PC-3 (cell line): ENCODE measurements at regions not wholly inside any gene's neighbourhood (a gene's known extent, or its start where the extent isn't known, plus 50 kb on each side); places are given as distances from the start of the nearest gene placed in this dataset.
"Not testable (repeated sequence)": the region's sequence is repeated elsewhere in the genome, so short reads cannot be mapped to it uniquely, and the experiment has no call there.

Experiments used
- ATAC-seq: fragments of 200-7000 bp; cut with Tn5 transposase; 2 replicates; pipeline ENCODE4 v1.9.1; 2020; ENCODE audit warnings: mild to moderate bottlenecking, moderate library complexity
- BruUV-seq: library from RNA; stranded (reverse); fragments of 400-500 nt; replicated peaks from 2 replicates; lab custom pipeline; 2021; lab: Mats Ljungman, UMichigan
- CTCF ChIA-PET: fragments of 300-600 bp; sonication (Branson Sonifier 250); formaldehyde crosslinking; loops from one replicate; lab custom pipeline; 2022; ENCODE audit warnings: antibody characterized with exemption; lab: Charles Lee
- POLR2A ChIA-PET: fragments of 300-600 bp; sonication (Branson Sonifier 250); formaldehyde crosslinking; loops from one replicate; lab custom pipeline; 2022; ENCODE audit warnings: antibody characterized with exemption; ENCODE audit not compliant: unreplicated experiment; lab: Charles Lee
- DNase-seq: peaks from one replicate; pipeline ENCODE4 v3.0.0-alpha.2; 2015
- H2AFZ ChIP-seq: fragments of 300-600 bp; sonication (generic); 2 replicates; pipeline ENCODE4 v1.6.0; 2016; ENCODE audit warnings: antibody characterized with exemption, low read length
- H3F3A ChIP-seq: fragments of 300-600 bp; sonication (generic); one replicate; pipeline ENCODE4 v1.6.0; 2017; ENCODE audit warnings: antibody characterized with exemption, low read length, control low read depth, mild to moderate bottlenecking; ENCODE audit not compliant: unreplicated experiment
- H3K27ac ChIP-seq: fragments of 300-600 bp; sonication (generic); 2 replicates; pipeline ENCODE4 v1.5.1; 2016; ENCODE audit warnings: mild to moderate bottlenecking, low read length
- H3K27me3 ChIP-seq: fragments of 300-600 bp; sonication (generic); 2 replicates; pipeline ENCODE4 v1.6.1; 2016; ENCODE audit warnings: low read length, mixed read lengths
- H3K36me3 ChIP-seq: fragments of 300-600 bp; sonication (generic); 2 replicates; pipeline ENCODE4 v1.6.1; 2016; ENCODE audit warnings: low read depth, mixed run types, low read length, mixed read lengths
- H3K4me1 ChIP-seq: fragments of 300-600 bp; sonication (generic); 2 replicates; pipeline ENCODE4 v1.5.1; 2016; ENCODE audit warnings: low read length; ENCODE audit not compliant: insufficient read depth
- H3K4me2 ChIP-seq: fragments of 300-600 bp; sonication (generic); 2 replicates; pipeline ENCODE4 v1.6.0; 2016; ENCODE audit warnings: low read length
- H3K4me3 ChIP-seq: fragments of 300-600 bp; sonication (generic); 2 replicates; pipeline ENCODE4 v1.5.1; 2016; ENCODE audit warnings: mild to moderate bottlenecking, low read length, mixed read lengths
- H3K79me2 ChIP-seq: fragments of 300-600 bp; sonication (generic); 2 replicates; pipeline ENCODE4 v1.6.1; 2017; ENCODE audit warnings: low read length, mixed read lengths
- H3K9ac ChIP-seq: fragments of 300-600 bp; sonication (generic); 2 replicates; pipeline ENCODE4 v1.6.0; 2016; ENCODE audit warnings: mild to moderate bottlenecking, low read length
- H3K9me2 ChIP-seq: fragments of 300-600 bp; sonication (generic); replicated peaks from 2 replicates; pipeline ENCODE4 v1.6.1; 2016; ENCODE audit warnings: mixed run types, low read length, mixed read lengths
- H3K9me3 ChIP-seq: fragments of 300-600 bp; sonication (generic); 2 replicates; pipeline ENCODE4 v1.6.1; 2016; ENCODE audit warnings: low read length, mixed read lengths
- H4K20me1 ChIP-seq: fragments of 300-600 bp; sonication (generic); 2 replicates; pipeline ENCODE4 v1.6.1; 2016; ENCODE audit warnings: low read length, mixed read lengths
- CTCF ChIP-seq: fragments of 300-600 bp; sonication (generic); conservative IDR thresholded peaks from 2 replicates; pipeline ENCODE4 v1.5.1; 2017; ENCODE audit warnings: antibody characterized with exemption, low read depth, mild to moderate bottlenecking, low read length
- EZH2 ChIP-seq: fragments of 300-600 bp; sonication (generic); IDR thresholded peaks from one replicate; pipeline ENCODE4 v1.6.1; 2017; ENCODE audit warnings: antibody characterized with exemption, mild to moderate bottlenecking, low read length; ENCODE audit not compliant: unreplicated experiment
- EZH2phosphoT487 ChIP-seq: fragments of 300-600 bp; sonication (generic); IDR thresholded peaks from 2 replicates; pipeline ENCODE4 v1.6.1; 2018; ENCODE audit warnings: mild to moderate bottlenecking, antibody characterized with exemption, low read length, borderline replicate concordance
- intact Hi-C: fragments of 100-400 bp; cut with micrococcal nuclease; formaldehyde crosslinking; loops from 2 replicates; pipeline ENCODE4 v1.9.0; 2023

- DNase-seq, POLR2A ChIA-PET, H3F3A ChIP-seq, H3K4me1 ChIP-seq, CTCF ChIA-PET, H3K36me3 ChIP-seq, H3K9me2 ChIP-seq, BruUV-seq, H4K20me1 ChIP-seq, H3K9ac ChIP-seq, H3K4me2 ChIP-seq, H3K4me3 ChIP-seq, H2AFZ ChIP-seq, H3K27me3 ChIP-seq, ATAC-seq, H3K9me3 ChIP-seq, H3K79me2 ChIP-seq, intact Hi-C loops, H3K27ac ChIP-seq: not testable (repeated sequence)
These were observed 55.9 kb upstream of the ACSM6 start for GRCh38 chr10:95137990-95138625.

DNA sequence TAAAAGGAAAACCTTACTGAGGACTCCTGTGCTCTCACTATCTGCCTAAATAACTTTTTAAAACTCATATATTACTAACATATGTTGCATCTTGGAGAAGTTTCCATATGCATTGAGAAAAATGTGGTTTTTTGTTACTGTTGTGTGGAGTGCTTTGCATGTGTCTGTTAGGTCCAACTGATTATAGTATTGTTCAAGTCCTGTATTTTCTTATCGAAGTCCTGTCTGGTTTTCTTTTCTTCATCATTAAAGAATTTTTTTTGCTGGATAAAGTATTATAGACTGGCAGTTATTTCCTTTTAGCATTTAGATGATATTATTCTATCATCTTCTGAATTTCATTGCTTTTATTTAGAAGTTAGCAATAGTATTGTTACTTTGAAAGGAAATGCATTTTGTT lies 59.5 kb upstream of the ACSM6 start:
- POLR2A ChIA-PET: no interaction called here
- H2AFZ ChIP-seq: no peak overlapping the region
- H3K9me3 ChIP-seq: no peaks in the 10 kb centered on the region
- H3K27ac ChIP-seq: no peak overlapping the region
- no peaks in the 10 kb centered on the region for H3K79me2 ChIP-seq
- intact Hi-C loops: no loop called here
- ATAC-seq (no peak), DNase-seq (no peak)
- H3K4me3 ChIP-seq: no peak overlapping the region
- no peaks in the 10 kb centered on the region for H3K27me3 ChIP-seq
- no peak overlapping the region for H3K9ac ChIP-seq
- TF ChIP-seq EZH2phosphoT487: no peak
- BruUV-seq: no TSS peak
- H4K20me1 ChIP-seq: no peaks in the 10 kb centered on the region
- no peak overlapping the region for H3K4me2 ChIP-seq
- no peaks in the 10 kb centered on the region for H3F3A ChIP-seq
- no peaks in the 10 kb centered on the region for H3K9me2 ChIP-seq
- CTCF ChIA-PET: no interaction called here
- no peaks in the 10 kb centered on the region for H3K36me3 ChIP-seq
- H3K4me1 ChIP-seq: no peaks in the 10 kb centered on the region

DNA sequence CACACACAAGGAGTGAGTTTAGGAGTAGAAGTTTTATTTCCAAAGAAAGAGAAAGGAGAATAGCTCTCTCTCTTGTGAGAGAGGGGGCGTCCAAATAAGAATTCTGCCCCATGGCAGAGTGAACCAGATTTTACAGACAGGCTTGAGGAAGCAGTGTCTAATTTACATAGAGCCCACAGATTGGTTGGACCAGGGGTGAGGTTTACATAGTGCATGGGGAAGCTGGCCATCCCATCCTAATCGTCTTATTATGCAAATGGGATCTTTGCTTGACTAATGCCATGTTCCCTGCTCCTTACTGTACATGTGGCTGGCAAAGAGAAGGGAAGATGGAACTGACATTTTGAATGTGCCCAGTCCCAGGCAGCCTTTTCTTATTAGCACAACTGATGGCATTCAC lies 60.0 kb upstream of the ACSM6 start:
- no peaks in the 10 kb centered on the region for H3K9me3 ChIP-seq
- no peak for ATAC-seq
- no peak overlapping the region for H2AFZ ChIP-seq
- POLR2A ChIA-PET: no interaction called here
- H3K79me2 ChIP-seq: no peaks in the 10 kb centered on the region
- H3F3A ChIP-seq: no peaks in the 10 kb centered on the region
- H3K36me3 ChIP-seq: no peaks in the 10 kb centered on the region
- H3K4me1 ChIP-seq: no peaks in the 10 kb centered on the region
- no peaks in the 10 kb centered on the region for H3K9me2 ChIP-seq
- intact Hi-C loops: loop anchor here (1.0 to 2.0 kb wide), 3 partner anchors 49 to 229 kb away; no protein-coding TSS in a partner anchor
- CTCF ChIA-PET: interaction anchor here (1.0 kb wide), 1 partner anchor 68 kb away, joined by 3 read pairs; no protein-coding TSS in a partner anchor
- no peak for TF ChIP-seq CTCF
- TF ChIP-seq EZH2phosphoT487: no peak
- no peak for TF ChIP-seq EZH2
- no peaks in the 10 kb centered on the region for H4K20me1 ChIP-seq
- no peak overlapping the region for H3K4me3 ChIP-seq
- no TSS peak for BruUV-seq
- no peak overlapping the region for H3K27ac ChIP-seq
- no peaks in the 10 kb centered on the region for H3K27me3 ChIP-seq
- no peak overlapping the region for H3K4me2 ChIP-seq
- no peak for DNase-seq
- no peak overlapping the region for H3K9ac ChIP-seq
